HCT116 (cell line): ENCODE measurements at regions not wholly inside any gene's neighbourhood (a gene's known extent, or its start where the extent isn't known, plus 50 kb on each side); places are given as distances from the start of the nearest gene placed in this dataset.

Experiments
- CTCF ChIP-seq, 3 experiments: fragments of 200-600 bp in 1 of 3; sonication (generic) in 1 of 3; IDR thresholded peaks in 2 of 3; conservative IDR thresholded peaks in 1 of 3; 2 replicates each; pipeline ENCODE4 v1.5.1; 2012 to 2017; ENCODE audit warnings: low read depth in 2 of 3, low read length in 2 of 3, antibody characterized with exemption in 1 of 3, borderline replicate concordance in 1 of 3, control low read depth in 1 of 3, mild to moderate bottlenecking in 1 of 3, mixed read lengths in 1 of 3, mixed run types in 1 of 3, moderate library complexity in 1 of 3; ENCODE audit not compliant: insufficient read depth in 1 of 3
- EZH2 ChIP-seq: fragments of 200-600 bp; sonication (generic); IDR thresholded peaks from 2 replicates; pipeline ENCODE4 v1.6.1; 2017; ENCODE audit warnings: antibody characterized with exemption, mixed run types
- EZH2phosphoT487 ChIP-seq: fragments of 200-600 bp; IDR thresholded peaks from 2 replicates; pipeline ENCODE4 v1.6.1; 2018; ENCODE audit warnings: antibody characterized with exemption, borderline replicate concordance
- MAX ChIP-seq: IDR thresholded peaks from 2 replicates; pipeline ENCODE4 v1.6.1; 2012
- POLR2A ChIP-seq: IDR thresholded peaks from 2 replicates; pipeline ENCODE4 v1.7.0; 2011; ENCODE audit warnings: borderline replicate concordance; ENCODE audit not compliant: insufficient read depth, insufficient read length; ENCODE audit errors: extremely low read depth
- POLR2AphosphoS5 ChIP-seq: IDR thresholded peaks from 2 replicates; pipeline ENCODE4 v1.6.1; 2011; ENCODE audit warnings: mild to moderate bottlenecking, low read depth, low read length, moderate library complexity
- RAD21 ChIP-seq: IDR thresholded peaks from 2 replicates; pipeline ENCODE4 v1.6.1; 2012; ENCODE audit warnings: low read depth, mild to moderate bottlenecking
- SP1 ChIP-seq: IDR thresholded peaks from 2 replicates; pipeline ENCODE4 v1.6.1; 2012; ENCODE audit warnings: low read depth
- TCF7L2 ChIP-seq: IDR thresholded peaks from 2 replicates; pipeline ENCODE4 v1.7.0; 2011; ENCODE audit warnings: borderline replicate concordance, inconsistent platforms; ENCODE audit not compliant: insufficient read depth, insufficient read length; ENCODE audit errors: extremely low read depth
- ZFX ChIP-seq: fragments of 450-650 bp; IDR thresholded peaks from 2 replicates; pipeline ENCODE4 v1.6.1; 2017

- TF ChIP-seq EZH2 (no peak), POLR2A (no peak), ZFX (no peak), CTCF (IDR thresholded peaks at IDR 0.05 in 2 of 3, conservative IDR thresholded peaks at IDR 0.05 in 1 of 3; ENCODE audit: borderline replicate concordance in 1 of 3, insufficient read depth in 1 of 3, low read depth in 2 of 3, low read length in 2 of 3) (no peak), POLR2AphosphoS5 (no peak), EZH2phosphoT487 (no peak), TCF7L2 (no peak), SP1 (no peak), MAX (no peak), RAD21 (no peak)
These were observed 312.1 kb downstream of the SOX2 start for GRCh38 chr3:182023843-182024242.
